Neural progenitor cell (in vitro differentiated cells): ENCODE measurements at regions not wholly inside any gene's neighbourhood (a gene's known extent, or its start where the extent isn't known, plus 50 kb on each side); places are given as distances from the start of the nearest gene placed in this dataset.

Experiments
- DNase-seq: peaks from one replicate; pipeline ENCODE4 v3.0.0-alpha.2; 2016; ENCODE audit warnings: low spot score
- H2AFZ ChIP-seq: fragments of 200-600 bp; sonication (generic); replicated peaks from 2 replicates; pipeline ENCODE4 v1.6.1; 2016; ENCODE audit warnings: antibody characterized with exemption
- H3F3A ChIP-seq: fragments of 200-600 bp; sonication (generic); 2 replicates; pipeline ENCODE4 v1.6.1; 2016; ENCODE audit warnings: antibody characterized with exemption, low read depth
- H3K27ac ChIP-seq: fragments of 200-600 bp; sonication (generic); 2 replicates; pipeline ENCODE4 v1.5.1; 2016; ENCODE audit warnings: mild to moderate bottlenecking
- H3K27me3 ChIP-seq: fragments of 200-600 bp; sonication (generic); 2 replicates; pipeline ENCODE4 v1.6.1; 2016; ENCODE audit warnings: mild to moderate bottlenecking, moderate library complexity
- H3K36me3 ChIP-seq: fragments of 200-600 bp; sonication (generic); 2 replicates; pipeline ENCODE4 v1.5.1; 2016
- H3K4me1 ChIP-seq: fragments of 200-600 bp; sonication (generic); 2 replicates; pipeline ENCODE4 v1.6.1; 2016; ENCODE audit warnings: mixed run types
- H3K4me2 ChIP-seq: fragments of 200-600 bp; sonication (generic); 2 replicates; pipeline ENCODE4 v1.6.1; 2016
- H3K4me3 ChIP-seq: fragments of 200-600 bp; sonication (generic); 2 replicates; pipeline ENCODE4 v1.5.1; 2016
- H3K79me2 ChIP-seq: fragments of 200-600 bp; sonication (generic); 2 replicates; pipeline ENCODE4 v1.6.1; 2016; ENCODE audit warnings: low read depth
- H3K9ac ChIP-seq: fragments of 200-600 bp; sonication (generic); 2 replicates; pipeline ENCODE4 v1.6.1; 2016
- H3K9me3 ChIP-seq: fragments of 200-600 bp; sonication (generic); 2 replicates; pipeline ENCODE4 v1.5.1; 2016; ENCODE audit warnings: low read depth
- H4K20me1 ChIP-seq: fragments of 200-600 bp; sonication (generic); 2 replicates; pipeline ENCODE4 v1.6.1; 2016; ENCODE audit warnings: low read depth
- H3K27ac Mint-ChIP-seq: 3 replicates; pipeline ENCODE4 v1.8.0; 2021; ENCODE audit warnings: mixed read lengths
- H3K27me3 Mint-ChIP-seq: 2 replicates; pipeline ENCODE4 v1.8.0; 2022; ENCODE audit warnings: low read depth, mild to moderate bottlenecking, inconsistent platforms, moderate library complexity, mixed read lengths; ENCODE audit not compliant: insufficient read depth
- H3K36me3 Mint-ChIP-seq: 3 replicates; pipeline ENCODE4 v1.8.0; 2021; ENCODE audit warnings: mixed read lengths
- H3K4me1 Mint-ChIP-seq: 3 replicates; pipeline ENCODE4 v1.8.0; 2021; ENCODE audit warnings: mixed read lengths
- H3K4me3 Mint-ChIP-seq: 3 replicates; pipeline ENCODE4 v1.8.0; 2021; ENCODE audit warnings: mild to moderate bottlenecking, moderate library complexity, mixed read lengths
- H3K9me3 Mint-ChIP-seq: 3 replicates; pipeline ENCODE4 v1.8.0; 2020; ENCODE audit warnings: mixed read lengths
- EZH2 ChIP-seq: fragments of 200-600 bp; sonication (generic); IDR thresholded peaks from 2 replicates; pipeline ENCODE4 v1.6.1; 2017; ENCODE audit warnings: antibody characterized with exemption, mild to moderate bottlenecking, moderate library complexity
- EZH2phosphoT487 ChIP-seq: fragments of 200-600 bp; sonication (generic); IDR thresholded peaks from 2 replicates; pipeline ENCODE4 v1.6.1; 2017; ENCODE audit warnings: antibody characterized with exemption
- TF ChIP-seq, protein P1 (sequence below): fragments of 200-600 bp; sonication (generic); IDR thresholded peaks from 2 replicates; pipeline ENCODE4 v1.5.1; 2017; ENCODE audit warnings: antibody characterized with exemption, mild to moderate bottlenecking

DNA sequence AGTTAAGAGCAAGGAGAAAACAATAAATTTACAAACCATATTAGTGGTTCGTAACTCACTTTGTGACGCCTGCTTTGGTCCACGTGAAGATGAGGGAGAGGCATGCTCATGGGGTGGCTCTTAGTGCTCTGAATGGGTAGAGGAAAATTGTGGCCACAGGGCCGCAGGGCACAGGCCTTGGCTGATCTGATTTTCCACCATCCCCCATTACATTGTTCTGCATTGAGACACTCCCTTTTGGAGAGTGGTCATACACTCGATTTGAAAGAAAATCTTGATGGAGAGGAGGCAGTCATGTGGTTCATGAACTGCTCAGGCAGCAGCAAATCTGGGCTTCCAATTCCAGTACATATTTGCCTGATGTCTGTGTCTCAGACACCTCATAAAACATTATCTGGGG, 815.2 kb downstream of the UQCRFS1 start:
- TF ChIP-seq EZH2: no peak
- TF ChIP-seq, protein P1, sequence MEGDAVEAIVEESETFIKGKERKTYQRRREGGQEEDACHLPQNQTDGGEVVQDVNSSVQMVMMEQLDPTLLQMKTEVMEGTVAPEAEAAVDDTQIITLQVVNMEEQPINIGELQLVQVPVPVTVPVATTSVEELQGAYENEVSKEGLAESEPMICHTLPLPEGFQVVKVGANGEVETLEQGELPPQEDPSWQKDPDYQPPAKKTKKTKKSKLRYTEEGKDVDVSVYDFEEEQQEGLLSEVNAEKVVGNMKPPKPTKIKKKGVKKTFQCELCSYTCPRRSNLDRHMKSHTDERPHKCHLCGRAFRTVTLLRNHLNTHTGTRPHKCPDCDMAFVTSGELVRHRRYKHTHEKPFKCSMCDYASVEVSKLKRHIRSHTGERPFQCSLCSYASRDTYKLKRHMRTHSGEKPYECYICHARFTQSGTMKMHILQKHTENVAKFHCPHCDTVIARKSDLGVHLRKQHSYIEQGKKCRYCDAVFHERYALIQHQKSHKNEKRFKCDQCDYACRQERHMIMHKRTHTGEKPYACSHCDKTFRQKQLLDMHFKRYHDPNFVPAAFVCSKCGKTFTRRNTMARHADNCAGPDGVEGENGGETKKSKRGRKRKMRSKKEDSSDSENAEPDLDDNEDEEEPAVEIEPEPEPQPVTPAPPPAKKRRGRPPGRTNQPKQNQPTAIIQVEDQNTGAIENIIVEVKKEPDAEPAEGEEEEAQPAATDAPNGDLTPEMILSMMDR: no peak
- no peak for TF ChIP-seq EZH2phosphoT487
- Histone ChIP-seq H3K9me3 (no peaks in the 10 kb centered on the region), H2AFZ (no peak overlapping the region), H3K36me3 (no peaks in the 10 kb centered on the region), H4K20me1 (no peaks in the 10 kb centered on the region), H3K4me2 (no peak overlapping the region), H3K4me3 (no peak overlapping the region), H3K79me2 (no peaks in the 10 kb centered on the region), H3K27me3 (no peaks in the 10 kb centered on the region), H3K27ac (no peak overlapping the region), H3K4me1 (peaks cover 33% of the 10 kb centered on the region), H3F3A (peaks cover 11% of the 10 kb centered on the region), H3K9ac (no peak overlapping the region)
- DNase-seq: no peak
- Mint-ChIP-seq H3K4me1 (peaks cover 31% of the 10 kb centered on the region), H3K27me3 (no peaks in the 10 kb centered on the region), H3K4me3 (no peak overlapping the region), H3K9me3 (no peaks in the 10 kb centered on the region), H3K36me3 (no peaks in the 10 kb centered on the region), H3K27ac (no peak overlapping the region)

- Histone ChIP-seq H3K4me3 (no peak overlapping the region), H3K4me2 (no peak overlapping the region), H3K27ac (no peak overlapping the region), H3F3A (peaks cover 11% of the 10 kb centered on the region), H2AFZ (no peak overlapping the region), H4K20me1 (no peaks in the 10 kb centered on the region), H3K4me1 (peaks cover 33% of the 10 kb centered on the region), H3K36me3 (no peaks in the 10 kb centered on the region), H3K79me2 (no peaks in the 10 kb centered on the region), H3K9me3 (no peaks in the 10 kb centered on the region), H3K27me3 (no peaks in the 10 kb centered on the region), H3K9ac (no peak overlapping the region)
- Mint-ChIP-seq H3K9me3 (no peaks in the 10 kb centered on the region), H3K4me1 (peaks cover 29% of the 10 kb centered on the region), H3K36me3 (no peaks in the 10 kb centered on the region), H3K27ac (no peak overlapping the region), H3K27me3 (no peaks in the 10 kb centered on the region), H3K4me3 (no peak overlapping the region)
- no peak for TF ChIP-seq EZH2phosphoT487
- no peak for TF ChIP-seq EZH2
- TF ChIP-seq, protein P1: no peak
- no peak for DNase-seq
Measured at GRCh38 chr19:28397306-28397705, 815.6 kb downstream of the UQCRFS1 start.

- Histone ChIP-seq H3K79me2 (no peaks in the 10 kb centered on the region), H3K36me3 (no peaks in the 10 kb centered on the region), H3K9ac (no peak overlapping the region), H3K27me3 (no peaks in the 10 kb centered on the region), H3F3A (peaks cover 11% of the 10 kb centered on the region), H4K20me1 (no peaks in the 10 kb centered on the region), H2AFZ (no peak overlapping the region), H3K9me3 (no peaks in the 10 kb centered on the region), H3K27ac (no peak overlapping the region), H3K4me2 (no peak overlapping the region), H3K4me3 (no peak overlapping the region), H3K4me1 (peaks cover 27% of the 10 kb centered on the region)
- Mint-ChIP-seq H3K36me3 (no peaks in the 10 kb centered on the region), H3K9me3 (no peaks in the 10 kb centered on the region), H3K4me1 (peaks cover 24% of the 10 kb centered on the region), H3K27me3 (no peaks in the 10 kb centered on the region), H3K4me3 (no peak overlapping the region), H3K27ac (no peak overlapping the region)
- peak; percentile 51 for DNase-seq
- TF ChIP-seq EZH2phosphoT487 (no peak), EZH2 (no peak)
- TF ChIP-seq, protein P1: no peak
Measured at GRCh38 chr19:28396287-28396831, 816.6 kb downstream of the UQCRFS1 start.
